Smooth muscle cell (in vitro differentiated cells): ENCODE measurements at regions not wholly inside any gene's neighbourhood (a gene's known extent, or its start where the extent isn't known, plus 50 kb on each side); places are given as distances from the start of the nearest gene placed in this dataset.
A peak's percentile ranks its signal among the peaks of the same experiment; 100 is the strongest.

Experiments used
- DNase-seq: peaks from one replicate; lab custom pipeline; 2025; ENCODE audit not compliant: unreplicated experiment; lab: John Stamatoyannopoulos, UW
- H2AFZ ChIP-seq: fragments of 200-600 bp; sonication (generic); 2 replicates; pipeline ENCODE4 v1.6.0; 2016; ENCODE audit warnings: antibody characterized with exemption, low read depth, mild to moderate bottlenecking
- H3F3A ChIP-seq: fragments of 200-600 bp; sonication (generic); 2 replicates; pipeline ENCODE4 v1.6.0; 2017; ENCODE audit warnings: antibody characterized with exemption, low read depth
- H3K27ac ChIP-seq: fragments of 200-600 bp; sonication (generic); 2 replicates; pipeline ENCODE4 v1.5.1; 2016; ENCODE audit warnings: low read depth, mild to moderate bottlenecking
- H3K27me3 ChIP-seq: fragments of 200-600 bp; sonication (generic); 2 replicates; pipeline ENCODE4 v1.6.1; 2016; ENCODE audit warnings: low read depth, mild to moderate bottlenecking
- H3K36me3 ChIP-seq: fragments of 200-600 bp; sonication (generic); 2 replicates; pipeline ENCODE4 v1.5.1; 2016; ENCODE audit warnings: low read depth
- H3K4me1 ChIP-seq: fragments of 200-600 bp; sonication (generic); 2 replicates; pipeline ENCODE4 v1.5.1; 2016; ENCODE audit warnings: low read depth
- H3K4me2 ChIP-seq: fragments of 200-600 bp; sonication (generic); 2 replicates; pipeline ENCODE4 v1.6.0; 2016; ENCODE audit warnings: mild to moderate bottlenecking
- H3K4me3 ChIP-seq: fragments of 200-600 bp; sonication (generic); 2 replicates; pipeline ENCODE4 v1.5.1; 2016; ENCODE audit warnings: mild to moderate bottlenecking
- H3K79me2 ChIP-seq: fragments of 200-600 bp; sonication (generic); 2 replicates; pipeline ENCODE4 v1.6.0; 2016; ENCODE audit warnings: low read depth, mild to moderate bottlenecking
- H3K9ac ChIP-seq: fragments of 200-600 bp; sonication (generic); 2 replicates; pipeline ENCODE4 v1.6.0; 2016; ENCODE audit warnings: low read depth
- H3K9me3 ChIP-seq: fragments of 200-600 bp; sonication (generic); replicated peaks from 2 replicates; pipeline ENCODE4 v1.5.1; 2016; ENCODE audit warnings: low read depth
- H4K20me1 ChIP-seq: fragments of 200-600 bp; sonication (generic); 2 replicates; pipeline ENCODE4 v1.6.0; 2016; ENCODE audit warnings: low read depth
- CTCF ChIP-seq: fragments of 200-600 bp; sonication (generic); IDR thresholded peaks from 2 replicates; pipeline ENCODE4 v1.5.1; 2017; ENCODE audit warnings: borderline replicate concordance, mild to moderate bottlenecking, antibody characterized with exemption; ENCODE audit not compliant: insufficient read depth, poor library complexity, severe bottlenecking
- WGBS: methylation state at CpG from one replicate; pipeline ENCODE4 v1.1.7; 2016; ENCODE audit warnings: low lambda C conversion rate; 5-methylcytosine and 5-hydroxymethylcytosine counted together

DNA sequence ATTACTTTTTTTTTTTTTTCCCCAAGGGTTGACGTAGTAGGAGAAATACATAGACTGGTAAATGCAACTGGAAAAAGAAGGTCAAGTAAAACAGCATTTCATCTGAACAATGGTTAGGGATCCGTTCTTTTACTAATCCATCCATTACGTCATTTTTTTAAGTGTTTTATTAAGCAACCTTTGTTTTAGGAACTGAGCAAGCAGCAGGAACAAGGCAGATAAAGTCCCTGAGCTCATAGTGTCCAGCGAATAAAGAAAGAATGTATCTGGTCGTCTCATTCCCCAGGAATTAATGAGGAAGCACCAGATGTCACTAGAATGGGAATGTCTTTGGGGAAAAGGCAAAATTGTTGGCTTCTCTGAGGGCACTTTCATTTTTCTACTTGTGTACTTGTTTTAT is 842.4 kb downstream of the TDRD15 start:
- Histone ChIP-seq H3K27ac (peak overlapping the region; percentile 9), H3F3A (no peaks in the 10 kb centered on the region), H3K79me2 (no peaks in the 10 kb centered on the region), H3K4me1 (no peaks in the 10 kb centered on the region), H3K4me2 (peak overlapping the region; percentile 24), H3K9ac (no peak overlapping the region), H4K20me1 (no peaks in the 10 kb centered on the region), H3K36me3 (no peaks in the 10 kb centered on the region), H3K27me3 (no peaks in the 10 kb centered on the region), H3K4me3 (no peak overlapping the region), H3K9me3 (no peaks in the 10 kb centered on the region), H2AFZ (no peak overlapping the region)
- no peak for TF ChIP-seq CTCF
- DNase-seq = no peak
- 44% methylated on average over 5 of the region's 5 CpGs for WGBS

GRCh38 chr2:21970971-21971370 is 847.2 kb downstream of the TDRD15 start:
- Histone ChIP-seq H3K9ac (no peak overlapping the region), H3K27ac (no peak overlapping the region), H3K4me1 (no peaks in the 10 kb centered on the region), H4K20me1 (no peaks in the 10 kb centered on the region), H3K4me3 (no peak overlapping the region), H3K36me3 (no peaks in the 10 kb centered on the region), H3F3A (no peaks in the 10 kb centered on the region), H3K27me3 (no peaks in the 10 kb centered on the region), H3K9me3 (no peaks in the 10 kb centered on the region), H3K79me2 (no peaks in the 10 kb centered on the region), H2AFZ (no peak overlapping the region), H3K4me2 (no peak overlapping the region)
- no peak for TF ChIP-seq CTCF
- no peak for DNase-seq
- 68% methylated on average over 2 of the region's 2 CpGs for WGBS

GRCh38 chr2:21972586-21972985 is 848.8 kb downstream of the TDRD15 start:
- Histone ChIP-seq H2AFZ (no peak overlapping the region), H3K4me2 (no peak overlapping the region), H3K27ac (no peak overlapping the region), H3F3A (no peaks in the 10 kb centered on the region), H3K36me3 (no peaks in the 10 kb centered on the region), H3K4me1 (no peaks in the 10 kb centered on the region), H3K4me3 (no peak overlapping the region), H3K79me2 (no peaks in the 10 kb centered on the region), H3K27me3 (no peaks in the 10 kb centered on the region), H3K9ac (no peak overlapping the region), H4K20me1 (no peaks in the 10 kb centered on the region), H3K9me3 (no peaks in the 10 kb centered on the region)
- DNase-seq = no peak
- 77% methylated on average over 4 of the region's 4 CpGs for WGBS
- no peak for TF ChIP-seq CTCF

- DNase-seq = no peak
- WGBS = 86% methylated on average over 1 of the region's 1 CpG
Measured at GRCh38 chr2:21981127-21981526, 857.4 kb downstream of the TDRD15 start.

More at GRCh38 chr2:21981127-21981526, 857.4 kb downstream of the TDRD15 start:
- Histone ChIP-seq H3K27ac (no peak overlapping the region), H3K4me3 (no peak overlapping the region), H3K4me1 (no peaks in the 10 kb centered on the region), H3F3A (no peaks in the 10 kb centered on the region), H3K36me3 (no peaks in the 10 kb centered on the region), H3K79me2 (no peaks in the 10 kb centered on the region), H3K4me2 (no peak overlapping the region), H4K20me1 (no peaks in the 10 kb centered on the region), H3K9ac (no peak overlapping the region), H3K9me3 (no peaks in the 10 kb centered on the region), H2AFZ (no peak overlapping the region), H3K27me3 (no peaks in the 10 kb centered on the region)
- TF ChIP-seq CTCF = no peak
